Loucy (cell line): ENCODE measurements at regions not wholly inside any gene's neighbourhood (a gene's known extent, or its start where the extent isn't known, plus 50 kb on each side); places are given as distances from the start of the nearest gene placed in this dataset.

Experiments
- H2AFZ ChIP-seq: fragments of 200-600 bp; sonication (generic); 2 replicates; pipeline ENCODE4 v1.6.0; 2016; ENCODE audit warnings: antibody characterized with exemption, mild to moderate bottlenecking, low read length, moderate library complexity
- H3F3A ChIP-seq: fragments of 200-600 bp; 2 replicates; pipeline ENCODE4 v1.6.0; 2016; ENCODE audit warnings: antibody characterized with exemption, low read depth, mild to moderate bottlenecking
- H3K27me3 ChIP-seq: fragments of 200-600 bp; sonication (generic); 2 replicates; pipeline ENCODE4 v1.6.1; 2014; ENCODE audit warnings: low read length, mild to moderate bottlenecking; ENCODE audit not compliant: insufficient read depth, poor library complexity, severe bottlenecking
- H3K36me3 ChIP-seq: fragments of 200-600 bp; sonication (generic); 2 replicates; pipeline ENCODE4 v1.6.1; 2016; ENCODE audit warnings: low read length; ENCODE audit not compliant: insufficient read depth
- H3K4me1 ChIP-seq: fragments of 200-600 bp; sonication (generic); 2 replicates; pipeline ENCODE4 v1.5.1; 2014; ENCODE audit warnings: low read length, mild to moderate bottlenecking; ENCODE audit not compliant: insufficient read depth, poor library complexity, severe bottlenecking
- H3K4me2 ChIP-seq: fragments of 200-600 bp; sonication (generic); 2 replicates; pipeline ENCODE4 v1.6.0; 2014; ENCODE audit warnings: antibody characterized with exemption, low read length, low read depth, mild to moderate bottlenecking; ENCODE audit not compliant: poor library complexity, severe bottlenecking
- H3K4me3 ChIP-seq: fragments of 200-600 bp; sonication (generic); 2 replicates; pipeline ENCODE4 v1.5.1; 2014; ENCODE audit warnings: low read length, mild to moderate bottlenecking, mixed read lengths; ENCODE audit not compliant: poor library complexity, severe bottlenecking
- H3K79me2 ChIP-seq: fragments of 200-600 bp; sonication (generic); 2 replicates; pipeline ENCODE4 v1.6.1; 2014; ENCODE audit warnings: low read length; ENCODE audit not compliant: insufficient read depth
- H3K9ac ChIP-seq: fragments of 200-600 bp; sonication (generic); 2 replicates; pipeline ENCODE4 v1.6.0; 2014; ENCODE audit warnings: mild to moderate bottlenecking, low read depth, low read length, moderate library complexity; ENCODE audit not compliant: poor library complexity, severe bottlenecking
- H3K9me2 ChIP-seq: fragments of 200-600 bp; sonication (generic); replicated peaks from 2 replicates; pipeline ENCODE4 v1.6.1; 2016; ENCODE audit warnings: low read depth, low read length, mixed read lengths
- H3K9me3 ChIP-seq: fragments of 200-600 bp; sonication (generic); 2 replicates; pipeline ENCODE4 v1.6.1; 2014; ENCODE audit warnings: mild to moderate bottlenecking, antibody characterized with exemption, low read length, low read depth; ENCODE audit not compliant: insufficient read depth
- H4K20me1 ChIP-seq: fragments of 200-600 bp; sonication (generic); 2 replicates; pipeline ENCODE4 v1.6.0; 2014; ENCODE audit warnings: antibody characterized with exemption, low read length, mild to moderate bottlenecking; ENCODE audit not compliant: insufficient read depth, poor library complexity, severe bottlenecking
- EZH2phosphoT487 ChIP-seq: fragments of 200-600 bp; IDR thresholded peaks from 2 replicates; pipeline ENCODE4 v1.6.1; 2018; ENCODE audit warnings: antibody characterized with exemption, mild to moderate bottlenecking, moderate library complexity, borderline replicate concordance
- TF ChIP-seq, protein P1 (sequence below): fragments of 200-600 bp; sonication (generic); conservative IDR thresholded peaks from 2 replicates; pipeline ENCODE4 v1.5.1; 2014; ENCODE audit warnings: mild to moderate bottlenecking, antibody characterized with exemption, low read length

DNA sequence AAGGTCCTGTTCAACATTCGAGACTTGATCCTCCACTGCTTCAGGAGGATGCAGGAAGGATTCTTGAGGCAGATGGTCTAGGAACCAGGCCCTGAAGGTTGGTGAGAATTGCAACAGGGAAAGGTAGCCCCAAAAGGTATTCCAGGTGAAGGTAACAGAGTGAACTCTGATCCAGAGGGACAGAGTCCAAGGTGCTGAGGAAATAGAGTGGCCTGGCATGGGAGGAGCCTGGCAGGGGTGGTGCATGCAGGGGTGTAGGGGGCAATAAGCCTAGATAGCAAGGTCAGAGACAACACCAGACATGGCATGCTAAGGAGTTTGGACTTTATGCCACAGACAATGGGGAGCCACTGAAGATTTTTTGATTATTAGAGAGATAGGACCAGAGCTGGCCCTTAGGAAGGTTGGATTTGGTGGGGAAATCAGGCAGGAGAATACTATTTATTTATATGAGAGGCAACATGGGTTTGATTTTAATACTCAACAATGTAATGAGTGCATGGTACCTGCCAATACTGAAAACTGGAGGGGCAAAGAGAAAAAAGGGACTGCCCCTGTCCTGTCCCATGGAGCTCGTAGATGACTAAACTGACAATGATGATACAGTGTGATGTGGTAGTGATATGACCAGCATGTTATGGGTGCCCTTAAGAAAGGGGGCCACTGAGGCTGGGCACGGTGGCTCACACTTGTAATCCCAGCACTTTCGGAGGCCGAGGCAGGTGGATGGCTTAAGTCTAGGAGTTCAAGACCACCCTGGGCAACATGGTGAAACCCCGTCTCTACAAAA is 50.5 kb upstream of the TMED10 start:
- H2AFZ ChIP-seq: peak overlapping the region; percentile 22; the same call in 1 of the 2 replicates
- no peaks in the 10 kb centered on the region for H3F3A ChIP-seq
- no peaks in the 10 kb centered on the region for H3K9me3 ChIP-seq

More for the DNA sequence above, 50.5 kb upstream of the TMED10 start:
- H4K20me1 ChIP-seq: no peaks in the 10 kb centered on the region
- TF ChIP-seq EZH2phosphoT487: no peak
- TF ChIP-seq, protein P1, sequence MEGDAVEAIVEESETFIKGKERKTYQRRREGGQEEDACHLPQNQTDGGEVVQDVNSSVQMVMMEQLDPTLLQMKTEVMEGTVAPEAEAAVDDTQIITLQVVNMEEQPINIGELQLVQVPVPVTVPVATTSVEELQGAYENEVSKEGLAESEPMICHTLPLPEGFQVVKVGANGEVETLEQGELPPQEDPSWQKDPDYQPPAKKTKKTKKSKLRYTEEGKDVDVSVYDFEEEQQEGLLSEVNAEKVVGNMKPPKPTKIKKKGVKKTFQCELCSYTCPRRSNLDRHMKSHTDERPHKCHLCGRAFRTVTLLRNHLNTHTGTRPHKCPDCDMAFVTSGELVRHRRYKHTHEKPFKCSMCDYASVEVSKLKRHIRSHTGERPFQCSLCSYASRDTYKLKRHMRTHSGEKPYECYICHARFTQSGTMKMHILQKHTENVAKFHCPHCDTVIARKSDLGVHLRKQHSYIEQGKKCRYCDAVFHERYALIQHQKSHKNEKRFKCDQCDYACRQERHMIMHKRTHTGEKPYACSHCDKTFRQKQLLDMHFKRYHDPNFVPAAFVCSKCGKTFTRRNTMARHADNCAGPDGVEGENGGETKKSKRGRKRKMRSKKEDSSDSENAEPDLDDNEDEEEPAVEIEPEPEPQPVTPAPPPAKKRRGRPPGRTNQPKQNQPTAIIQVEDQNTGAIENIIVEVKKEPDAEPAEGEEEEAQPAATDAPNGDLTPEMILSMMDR: no peak
- no peak overlapping the region for H3K9ac ChIP-seq
- H3K4me3 ChIP-seq: no peak overlapping the region
- H3K27me3 ChIP-seq: no peaks in the 10 kb centered on the region
- peaks cover 51% of the 10 kb centered on the region for H3K4me1 ChIP-seq
- no peaks in the 10 kb centered on the region for H3K36me3 ChIP-seq
- H3K9me2 ChIP-seq: no peaks in the 10 kb centered on the region
- no peak overlapping the region for H3K4me2 ChIP-seq
- H3K79me2 ChIP-seq: no peaks in the 10 kb centered on the region
